H1 (cell line): ENCODE measurements at regions not wholly inside any gene's neighbourhood (a gene's known extent, or its start where the extent isn't known, plus 50 kb on each side); places are given as distances from the start of the nearest gene placed in this dataset.
"Not testable (repeated sequence)": the region's sequence is repeated elsewhere in the genome, so short reads cannot be mapped to it uniquely, and the experiment has no call there.

Experiments
- CTCF ChIA-PET: fragments of 300-600 bp; sonication (Branson Sonifier 250); formaldehyde crosslinking; loops from one replicate; lab custom pipeline; 2021; ENCODE audit not compliant: partially characterized antibody; lab: Charles Lee
- POLR2A ChIA-PET: fragments of 300-600 bp; sonication (Branson Sonifier 250); formaldehyde crosslinking; loops from one replicate; lab custom pipeline; 2021; ENCODE audit warnings: inconsistent platforms; ENCODE audit not compliant: partially characterized antibody; lab: Charles Lee
- DNase-seq, 2 experiments: peaks; one replicate each; pipeline versions ENCODE4 v3.0.0 to v3.0.0-alpha.2; 2010 to 2022; ENCODE audit warnings: low spot score in 2 of 2, low read depth in 1 of 2, mixed read lengths in 1 of 2
- FAIRE-seq: peaks from 2 replicates; lab custom pipeline; 2011; peaks lifted over from hg19 to GRCh38; lab: Jason Lieb, UNC
- H2AFZ ChIP-seq: 2 replicates; pipeline ENCODE4 v1.8.1; 2012; ENCODE audit warnings: low read length, inconsistent platforms
- H2AK5ac ChIP-seq: 2 replicates; pipeline ENCODE4 v1.6.1; 2013; ENCODE audit warnings: low read depth, low read length
- H2BK120ac ChIP-seq: replicated peaks from 2 replicates; pipeline ENCODE3; 2013; ENCODE audit warnings: low read depth, low read length, inconsistent platforms
- H2BK12ac ChIP-seq: 2 replicates; pipeline ENCODE4 v1.6.1; 2013; ENCODE audit warnings: low read depth, low read length
- H2BK15ac ChIP-seq: 2 replicates; pipeline ENCODE4 v1.6.1; 2013; ENCODE audit warnings: low read length
- H2BK20ac ChIP-seq: 2 replicates; pipeline ENCODE4 v1.6.1; 2013; ENCODE audit warnings: low read length
- H2BK5ac ChIP-seq: 2 replicates; pipeline ENCODE4 v1.6.1; 2013; ENCODE audit warnings: low read depth, low read length
- H3K14ac ChIP-seq: 2 replicates; pipeline ENCODE4 v1.6.1; 2013; ENCODE audit warnings: inconsistent platforms; ENCODE audit not compliant: insufficient read length
- H3K18ac ChIP-seq: 2 replicates; pipeline ENCODE4 v1.6.1; 2013; ENCODE audit warnings: low read length; ENCODE audit errors: extremely low read depth
- H3K23ac ChIP-seq: 2 replicates; pipeline ENCODE4 v1.6.1; 2013; ENCODE audit warnings: inconsistent platforms; ENCODE audit not compliant: insufficient read length
- H3K23me2 ChIP-seq: 2 replicates; pipeline ENCODE4 v1.6.1; 2013; ENCODE audit warnings: low read depth, low read length
- H3K27ac ChIP-seq: 2 replicates; pipeline ENCODE4 v1.6.1; 2011; ENCODE audit warnings: low read depth, low read length, inconsistent platforms
- H3K27me3 ChIP-seq, 4 experiments: replicated peaks in 1 of 4; 1 replicate in 1 of 4; 2 replicates in 3 of 4; pipeline versions ENCODE4 v1.6.1 to v1.8.1; 2011 to 2013; ENCODE audit warnings: low read length in 3 of 4, mild to moderate bottlenecking in 3 of 4, inconsistent platforms in 2 of 4, mixed read lengths in 2 of 4, moderate library complexity in 1 of 4; ENCODE audit not compliant: control insufficient read depth in 3 of 4, insufficient read depth in 3 of 4; ENCODE audit errors: extremely low read depth in 1 of 4
- H3K36me3 ChIP-seq, 4 experiments: 2 replicates each; pipeline versions ENCODE4 v1.6.1 to v1.8.1; 2011 to 2013; ENCODE audit warnings: mild to moderate bottlenecking in 4 of 4, low read length in 3 of 4, moderate library complexity in 2 of 4, control low read depth in 1 of 4, inconsistent platforms in 1 of 4; ENCODE audit not compliant: insufficient read depth in 4 of 4, control insufficient read depth in 2 of 4
- H3K4ac ChIP-seq: replicated peaks from 2 replicates; pipeline ENCODE3; 2013; ENCODE audit warnings: low read length, low read depth, mixed read lengths, inconsistent platforms; ENCODE audit not compliant: insufficient read length
- H3K4me1 ChIP-seq, 4 experiments: replicated peaks in 1 of 4; 1 replicate in 1 of 4; 2 replicates in 3 of 4; pipeline versions ENCODE4 v1.6.1 to v1.8.1; 2011 to 2013; ENCODE audit warnings: low read length in 3 of 4, inconsistent platforms in 2 of 4, mixed read lengths in 1 of 4; ENCODE audit not compliant: insufficient read depth in 4 of 4, control insufficient read depth in 3 of 4
- H3K4me2 ChIP-seq, 2 experiments: 2 replicates each; pipeline versions ENCODE4 v1.6.1 to v1.8.1; 2011 to 2013; ENCODE audit warnings: low read depth in 2 of 2, low read length in 2 of 2, control low read depth in 1 of 2, inconsistent platforms in 1 of 2, mild to moderate bottlenecking in 1 of 2; ENCODE audit not compliant: insufficient read depth in 1 of 2
- H3K4me3 ChIP-seq, 4 experiments: fragments of 200-600, 300-600 bp in 1 of 4; sonication (generic), shearing (Covaris generic), sonication (Bioruptor Twin) in 1 of 4; 2 replicates each; pipeline versions ENCODE4 v1.5.1 to v1.8.1; 2011 to 2016; ENCODE audit warnings: low read length in 4 of 4, low read depth in 3 of 4, control low read depth in 2 of 4, inconsistent platforms in 2 of 4, mild to moderate bottlenecking in 2 of 4, mixed read lengths in 1 of 4, moderate library complexity in 1 of 4; ENCODE audit not compliant: insufficient read depth in 2 of 4; ENCODE audit errors: extremely low read depth in 1 of 4
- H3K56ac ChIP-seq: replicated peaks from 2 replicates; pipeline ENCODE3; 2013; ENCODE audit warnings: low read depth, mild to moderate bottlenecking, mixed read lengths, low read length, inconsistent platforms; ENCODE audit not compliant: insufficient read length
- H3K79me1 ChIP-seq: 2 replicates; pipeline ENCODE4 v1.6.1; 2013; ENCODE audit warnings: low read depth, low read length, control low read depth
- H3K79me2 ChIP-seq, 2 experiments: 2 replicates each; pipeline versions ENCODE4 v1.6.1 to v1.8.1; 2012 to 2013; ENCODE audit warnings: low read length in 2 of 2, mild to moderate bottlenecking in 2 of 2, inconsistent platforms in 1 of 2; ENCODE audit not compliant: insufficient read depth in 2 of 2, control insufficient read depth in 1 of 2
- H3K9ac ChIP-seq, 4 experiments: replicated peaks in 1 of 4; 1 replicate in 1 of 4; 2 replicates in 3 of 4; pipeline versions ENCODE4 v1.6.1 to v1.8.1; 2011 to 2013; ENCODE audit warnings: low read depth in 3 of 4, low read length in 3 of 4, control low read depth in 2 of 4, mild to moderate bottlenecking in 2 of 4, moderate library complexity in 2 of 4, inconsistent platforms in 1 of 4; ENCODE audit errors: extremely low read depth in 1 of 4
- H3K9me3 ChIP-seq, 2 experiments: 2 replicates each; pipeline versions ENCODE4 v1.6.1 to v1.8.1; 2012 to 2013; ENCODE audit warnings: mild to moderate bottlenecking in 2 of 2, moderate library complexity in 2 of 2, control low read depth in 1 of 2, inconsistent platforms in 1 of 2, low read depth in 1 of 2, low read length in 1 of 2, mixed read lengths in 1 of 2; ENCODE audit not compliant: insufficient read depth in 2 of 2
- H4K20me1 ChIP-seq, 2 experiments: replicated peaks in 1 of 2; 2 replicates each; pipeline versions ENCODE3 to v1.8.1; 2011 to 2013; ENCODE audit warnings: inconsistent platforms in 2 of 2, low read length in 2 of 2, mild to moderate bottlenecking in 1 of 2; ENCODE audit not compliant: insufficient read depth in 2 of 2, control insufficient read depth in 1 of 2
- H4K5ac ChIP-seq: 2 replicates; pipeline ENCODE4 v1.6.1; 2013; ENCODE audit warnings: low read length, low read depth, mixed read lengths, inconsistent platforms; ENCODE audit not compliant: insufficient read length
- H4K8ac ChIP-seq: 2 replicates; pipeline ENCODE4 v1.8.0; 2013; ENCODE audit warnings: mild to moderate bottlenecking, moderate library complexity, low read length, inconsistent platforms; ENCODE audit not compliant: insufficient read depth; ENCODE audit errors: extremely low read depth
- H4K91ac ChIP-seq: replicated peaks from 2 replicates; pipeline ENCODE3; 2013; ENCODE audit warnings: low read length, mixed read lengths, inconsistent platforms; ENCODE audit not compliant: insufficient read length
- WGBS, 2 experiments: shearing (Covaris generic) in 1 of 2; methylation state at CpG; one replicate each; pipeline versions ENCODE4 v1.1.6 to v1.1.7; 2013 to 2015; ENCODE audit warnings: low lambda C conversion rate in 2 of 2, mixed read lengths in 2 of 2, inconsistent platforms in 1 of 2, low coverage in 1 of 2, missing lambda C conversion rate in 1 of 2; ENCODE audit not compliant: insufficient replicate concordance in 2 of 2, insufficient coverage in 1 of 2, insufficient read length in 1 of 2; ENCODE audit errors: extremely low coverage in 1 of 2, missing lambda C conversion rate in 1 of 2; 5-methylcytosine and 5-hydroxymethylcytosine counted together

- H3K79me1 ChIP-seq, POLR2A ChIA-PET, H2BK20ac ChIP-seq, H2BK15ac ChIP-seq, H3K27me3 ChIP-seq, H3K4ac ChIP-seq, H2BK12ac ChIP-seq, H2AFZ ChIP-seq, H3K18ac ChIP-seq, H3K4me1 ChIP-seq, H4K91ac ChIP-seq, H4K5ac ChIP-seq, H3K4me3 ChIP-seq, DNase-seq, H3K56ac ChIP-seq, H3K14ac ChIP-seq, H3K79me2 ChIP-seq, H2BK5ac ChIP-seq, H3K23me2 ChIP-seq, H3K4me2 ChIP-seq, H3K36me3 ChIP-seq, H3K9me3 ChIP-seq, H4K20me1 ChIP-seq, H3K9ac ChIP-seq, H3K27ac ChIP-seq, H4K8ac ChIP-seq, H2AK5ac ChIP-seq, H3K23ac ChIP-seq, H2BK120ac ChIP-seq: not testable (repeated sequence)
- CTCF ChIA-PET = interaction anchor here (0.8 kb wide), 1 partner anchor 14 kb away, joined by 4 read pairs; no protein-coding TSS in a partner anchor
- peak; percentile 69 for FAIRE-seq
- WGBS, 2 experiments = 91% methylated on average over 6 of the region's 6 CpGs; no CpG with 5 or more reads in 1 of the 2 experiments
Measured at GRCh38 chr2:104979786-104980185, 58.1 kb upstream of the MRPS9 start.
